H9 (cell line): ENCODE measurements at regions not wholly inside any gene's neighbourhood (a gene's known extent, or its start where the extent isn't known, plus 50 kb on each side); places are given as distances from the start of the nearest gene placed in this dataset.

Source experiments
- DNase-seq: peaks from one replicate; pipeline ENCODE4 v3.0.0-alpha.2; 2017
- H2AFZ ChIP-seq: one replicate; pipeline ENCODE4 v1.6.1; 2013; ENCODE audit warnings: mild to moderate bottlenecking, low read length, control low read depth, moderate library complexity
- H2AK5ac ChIP-seq: 2 replicates; pipeline ENCODE4 v1.6.1; 2013; ENCODE audit warnings: low read length, control low read depth, mixed read lengths; ENCODE audit not compliant: insufficient read length
- H2BK120ac ChIP-seq: one replicate; pipeline ENCODE4 v1.6.1; 2013; ENCODE audit warnings: low read depth, mild to moderate bottlenecking, low read length, control low read depth, inconsistent platforms; ENCODE audit not compliant: poor library complexity, severe bottlenecking
- H2BK12ac ChIP-seq: 2 replicates; pipeline ENCODE4 v1.6.1; 2013; ENCODE audit warnings: low read length, control low read depth, mixed read lengths, low read depth; ENCODE audit not compliant: insufficient read length
- H2BK15ac ChIP-seq: 2 replicates; pipeline ENCODE4 v1.6.1; 2013; ENCODE audit warnings: low read depth, low read length, control low read depth
- H2BK20ac ChIP-seq: one replicate; pipeline ENCODE4 v1.6.1; 2013; ENCODE audit warnings: low read depth, mild to moderate bottlenecking, low read length, control low read depth, inconsistent platforms; ENCODE audit not compliant: poor library complexity, severe bottlenecking
- H2BK5ac ChIP-seq: 2 replicates; pipeline ENCODE4 v1.6.1; 2013; ENCODE audit warnings: low read length, control low read depth, mixed read lengths; ENCODE audit not compliant: insufficient read length
- H3K14ac ChIP-seq: 2 replicates; pipeline ENCODE4 v1.6.1; 2013; ENCODE audit warnings: low read length, control low read depth; ENCODE audit not compliant: insufficient read depth
- H3K18ac ChIP-seq: 2 replicates; pipeline ENCODE4 v1.6.1; 2013; ENCODE audit warnings: low read depth, mild to moderate bottlenecking, mixed read lengths, low read length, control low read depth; ENCODE audit not compliant: insufficient read length
- H3K23ac ChIP-seq: 2 replicates; pipeline ENCODE4 v1.6.1; 2013; ENCODE audit warnings: low read length, control low read depth, mixed read lengths, low read depth; ENCODE audit not compliant: insufficient read length
- H3K23me2 ChIP-seq: 2 replicates; pipeline ENCODE4 v1.6.1; 2013; ENCODE audit warnings: low read depth, mild to moderate bottlenecking, mixed read lengths, low read length, control low read depth; ENCODE audit not compliant: insufficient read length, poor library complexity, severe bottlenecking
- H3K27ac ChIP-seq: 2 replicates; pipeline ENCODE4 v1.5.1; 2013; ENCODE audit warnings: low read length, control low read depth, mixed read lengths, low read depth; ENCODE audit not compliant: insufficient read length
- H3K27me3 ChIP-seq: 2 replicates; pipeline ENCODE4 v1.6.1; 2013; ENCODE audit warnings: low read length, control low read depth, inconsistent platforms; ENCODE audit not compliant: insufficient read depth
- H3K4ac ChIP-seq: 2 replicates; pipeline ENCODE4 v1.6.1; 2013; ENCODE audit warnings: low read depth, mild to moderate bottlenecking, control low read depth, inconsistent platforms, low read length, moderate library complexity
- H3K4me1 ChIP-seq: 2 replicates; pipeline ENCODE4 v1.6.1; 2013; ENCODE audit warnings: low read length, control low read depth, inconsistent platforms; ENCODE audit not compliant: insufficient read depth
- H3K4me2 ChIP-seq: 2 replicates; pipeline ENCODE4 v1.6.1; 2013; ENCODE audit warnings: low read length, control low read depth, mixed read lengths; ENCODE audit not compliant: insufficient read length, insufficient read depth
- H3K56ac ChIP-seq: 2 replicates; pipeline ENCODE4 v1.6.1; 2013; ENCODE audit warnings: low read depth, mild to moderate bottlenecking, mixed read lengths, low read length, control low read depth; ENCODE audit not compliant: insufficient read length
- H3K79me1 ChIP-seq: 2 replicates; pipeline ENCODE4 v1.6.1; 2013; ENCODE audit warnings: low read depth, mild to moderate bottlenecking, moderate library complexity, low read length, control low read depth, inconsistent platforms; ENCODE audit not compliant: insufficient read depth, poor library complexity, severe bottlenecking
- H3K79me2 ChIP-seq: 2 replicates; pipeline ENCODE4 v1.6.1; 2013; ENCODE audit warnings: low read length, control low read depth, inconsistent platforms; ENCODE audit not compliant: insufficient read depth
- H3K9ac ChIP-seq: 2 replicates; pipeline ENCODE4 v1.6.1; 2013; ENCODE audit warnings: low read length, control low read depth, mixed read lengths; ENCODE audit not compliant: insufficient read length; ENCODE audit errors: extremely low read depth
- H3K9me3 ChIP-seq: one replicate; pipeline ENCODE4 v1.6.1; 2013; ENCODE audit warnings: low read depth, low read length, inconsistent platforms; ENCODE audit not compliant: control insufficient read depth
- H3T11ph ChIP-seq: one replicate; pipeline ENCODE4 v1.6.1; 2013; ENCODE audit warnings: mild to moderate bottlenecking, low read length, control low read depth, inconsistent platforms
- H4K20me1 ChIP-seq: one replicate; pipeline ENCODE4 v1.6.1; 2013; ENCODE audit not compliant: control insufficient read depth, insufficient read length, insufficient read depth
- H4K5ac ChIP-seq: 2 replicates; pipeline ENCODE4 v1.6.1; 2013; ENCODE audit warnings: low read depth, mild to moderate bottlenecking, mixed read lengths, low read length, control low read depth; ENCODE audit not compliant: insufficient read length
- H4K8ac ChIP-seq: replicated peaks from 2 replicates; pipeline ENCODE4 v1.6.1; 2013; ENCODE audit warnings: low read length, control low read depth, mixed read lengths, low read depth; ENCODE audit not compliant: insufficient read length
- H4K91ac ChIP-seq: 2 replicates; pipeline ENCODE4 v1.6.1; 2013; ENCODE audit warnings: low read depth, mild to moderate bottlenecking, moderate library complexity, mixed read lengths, low read length, control low read depth; ENCODE audit not compliant: insufficient read length
- H3K27ac Mint-ChIP-seq, 3 experiments: 2 replicates in 2 of 3; 3 replicates in 1 of 3; pipeline ENCODE4 v1.8.0; 2020 to 2021; ENCODE audit warnings: mixed read lengths in 3 of 3, mild to moderate bottlenecking in 1 of 3, moderate library complexity in 1 of 3
- H3K27me3 Mint-ChIP-seq: 2 replicates; pipeline ENCODE4 v1.8.0; 2021; ENCODE audit warnings: low read depth, mild to moderate bottlenecking, moderate library complexity, mixed read lengths
- H3K36me3 Mint-ChIP-seq, 3 experiments: 2 replicates in 2 of 3; 3 replicates in 1 of 3; pipeline ENCODE4 v1.8.0; 2020 to 2021; ENCODE audit warnings: low read depth in 3 of 3, mixed read lengths in 3 of 3; ENCODE audit not compliant: insufficient read depth in 1 of 3
- H3K4me1 Mint-ChIP-seq, 2 experiments: 2 replicates each; pipeline ENCODE4 v1.8.0; 2020; ENCODE audit warnings: mixed read lengths in 2 of 2
- H3K4me3 Mint-ChIP-seq, 2 experiments: 2 replicates in 1 of 2; 3 replicates in 1 of 2; pipeline ENCODE4 v1.8.0; 2020 to 2021; ENCODE audit warnings: mild to moderate bottlenecking in 2 of 2, mixed read lengths in 2 of 2, moderate library complexity in 1 of 2
- H3K9me3 Mint-ChIP-seq, 2 experiments: 2 replicates in 1 of 2; 3 replicates in 1 of 2; pipeline ENCODE4 v1.8.0; 2020; ENCODE audit warnings: mild to moderate bottlenecking in 2 of 2, mixed read lengths in 2 of 2, moderate library complexity in 1 of 2
- CTCF ChIP-seq: fragments of 200-600 bp; sonication (generic); conservative IDR thresholded peaks from 3 replicates; pipeline ENCODE4 v1.8.0; 2021; ENCODE audit warnings: antibody characterized with exemption, mild to moderate bottlenecking
- WGBS: extraction: QIAGEN DNeasy Blood & Tissue Kit; methylation state at CpG from one replicate; pipeline ENCODE4 v1.1.7; 2013; ENCODE audit warnings: missing lambda C conversion rate, low lambda C conversion rate, mixed read lengths; ENCODE audit not compliant: insufficient read length; ENCODE audit errors: extremely low coverage; 5-methylcytosine and 5-hydroxymethylcytosine counted together

GRCh38 chr20:41935259-41935791 is 317.1 kb upstream of the CHD6 start:
- Histone ChIP-seq H3K9ac (no peak overlapping the region), H4K20me1 (no peaks in the 10 kb centered on the region), H3K79me2 (no peaks in the 10 kb centered on the region), H3K4me2 (no peak overlapping the region), H4K8ac (no peak overlapping the region), H3K14ac (no peak overlapping the region), H3K79me1 (no peaks in the 10 kb centered on the region), H3T11ph (no peak overlapping the region), H2BK15ac (no peak overlapping the region), H3K4me1 (peaks cover 2% of the 10 kb centered on the region; the same call in 1 of the 2 replicates), H2BK20ac (no peak overlapping the region), H4K91ac (no peak overlapping the region), H3K18ac (no peak overlapping the region), H3K27me3 (no peaks in the 10 kb centered on the region), H3K23me2 (no peaks in the 10 kb centered on the region), H3K9me3 (no peaks in the 10 kb centered on the region), H2BK120ac (no peak overlapping the region), H2BK12ac (no peak overlapping the region), H4K5ac (no peak overlapping the region), H3K56ac (no peak overlapping the region), H3K23ac (no peak overlapping the region), H2AFZ (no peak overlapping the region), H3K27ac (no peak overlapping the region), H3K4ac (no peak overlapping the region), H2BK5ac (no peak overlapping the region), H2AK5ac (no peak overlapping the region)
- no peak overlapping the region for H3K27ac Mint-ChIP-seq
- TF ChIP-seq CTCF, result no peak
- H3K4me1 Mint-ChIP-seq, result peaks cover 3 to 13% of the 10 kb centered on the region in 2 experiments
- H3K36me3 Mint-ChIP-seq, result peaks cover 0 to 4% (median 0%) of the 10 kb centered on the region in 3 experiments; a peak in 2 of 7 replicates
- H3K9me3 Mint-ChIP-seq, result peaks cover 3% of the 10 kb centered on the region in 2 experiments; a peak in 2 of 5 replicates
- WGBS, result no CpG with 5 or more reads among the region's 4 CpGs
- no peak for DNase-seq
- no peaks in the 10 kb centered on the region; the same call in 1 of the 2 replicates for H3K27me3 Mint-ChIP-seq
- no peak overlapping the region for H3K4me3 Mint-ChIP-seq
